ENCODE measurements at regions not wholly inside any gene's neighbourhood (a gene's known extent, or its start where the extent isn't known, plus 50 kb on each side); places are given as distances from the start of the nearest gene placed in this dataset.

DNA sequence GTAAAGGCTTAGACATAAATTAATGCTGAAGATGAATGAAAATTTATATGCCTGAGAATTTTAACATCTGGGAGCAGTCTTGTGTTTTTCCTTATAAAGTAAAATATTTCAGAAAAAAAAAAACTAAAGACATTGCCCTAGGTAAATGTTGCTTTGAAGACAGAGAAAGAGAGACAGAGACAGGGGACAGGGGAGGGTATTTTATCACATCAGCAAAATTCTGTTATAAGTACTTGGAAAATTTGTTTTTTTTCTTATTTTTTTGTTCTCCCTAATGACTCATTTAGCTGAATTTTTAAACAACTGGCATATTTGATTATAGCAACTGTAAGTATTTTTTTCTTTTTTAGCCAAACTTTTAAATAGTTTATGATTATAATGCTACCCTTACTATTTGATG lies 1540.6 kb upstream of the GBE1 start:
- TF ChIP-seq, protein P1, sequence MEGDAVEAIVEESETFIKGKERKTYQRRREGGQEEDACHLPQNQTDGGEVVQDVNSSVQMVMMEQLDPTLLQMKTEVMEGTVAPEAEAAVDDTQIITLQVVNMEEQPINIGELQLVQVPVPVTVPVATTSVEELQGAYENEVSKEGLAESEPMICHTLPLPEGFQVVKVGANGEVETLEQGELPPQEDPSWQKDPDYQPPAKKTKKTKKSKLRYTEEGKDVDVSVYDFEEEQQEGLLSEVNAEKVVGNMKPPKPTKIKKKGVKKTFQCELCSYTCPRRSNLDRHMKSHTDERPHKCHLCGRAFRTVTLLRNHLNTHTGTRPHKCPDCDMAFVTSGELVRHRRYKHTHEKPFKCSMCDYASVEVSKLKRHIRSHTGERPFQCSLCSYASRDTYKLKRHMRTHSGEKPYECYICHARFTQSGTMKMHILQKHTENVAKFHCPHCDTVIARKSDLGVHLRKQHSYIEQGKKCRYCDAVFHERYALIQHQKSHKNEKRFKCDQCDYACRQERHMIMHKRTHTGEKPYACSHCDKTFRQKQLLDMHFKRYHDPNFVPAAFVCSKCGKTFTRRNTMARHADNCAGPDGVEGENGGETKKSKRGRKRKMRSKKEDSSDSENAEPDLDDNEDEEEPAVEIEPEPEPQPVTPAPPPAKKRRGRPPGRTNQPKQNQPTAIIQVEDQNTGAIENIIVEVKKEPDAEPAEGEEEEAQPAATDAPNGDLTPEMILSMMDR (IDR thresholded peaks at IDR 0.05; ENCODE audit: insufficient read depth, low read length, severe bottlenecking), result no peak
- H3K36me3 ChIP-seq (ENCODE audit: control insufficient read depth, insufficient read depth, low read length), result no peaks in the 10 kb centered on the region
- FAIRE-seq, result no peak
- H3K27me3 ChIP-seq (ENCODE audit: control insufficient read depth, insufficient read depth, low read length), result no peaks in the 10 kb centered on the region
- no peak for DNase-seq (ENCODE audit: low read depth)
- no peak overlapping the region for H3K4me3 ChIP-seq (ENCODE audit: low read depth, low read length)

DNA sequence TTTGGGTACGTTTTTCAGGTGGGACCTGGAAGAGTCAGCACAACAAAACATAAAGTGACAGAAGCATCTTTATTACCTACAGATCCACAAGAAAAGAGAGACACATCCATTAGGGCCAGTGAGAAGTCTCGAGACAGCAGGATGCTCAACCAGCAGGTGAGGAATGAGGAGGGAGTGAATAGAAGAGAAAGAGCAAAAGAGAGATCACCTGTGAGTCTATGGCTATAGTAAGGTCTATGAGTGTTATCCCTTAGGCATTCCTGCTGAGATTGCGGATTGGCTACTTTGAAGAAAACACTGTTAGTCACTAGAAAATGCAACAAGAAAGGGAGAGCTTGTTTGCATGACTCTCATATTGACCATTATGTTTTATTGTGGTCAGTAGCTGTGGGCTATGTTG lies 1556.2 kb upstream of the GBE1 start:
- Histone ChIP-seq H3K4me3 (ENCODE audit: low read depth, low read length) (no peak overlapping the region), H3K36me3 (ENCODE audit: control insufficient read depth, insufficient read depth, low read length) (no peaks in the 10 kb centered on the region), H3K27me3 (ENCODE audit: control insufficient read depth, insufficient read depth, low read length) (no peaks in the 10 kb centered on the region)
- TF ChIP-seq, protein P1 (IDR thresholded peaks at IDR 0.05; ENCODE audit: insufficient read depth, low read length, severe bottlenecking), result no peak
- no peak for FAIRE-seq
- DNase-seq (ENCODE audit: low read depth), result peak; percentile 1

DNA sequence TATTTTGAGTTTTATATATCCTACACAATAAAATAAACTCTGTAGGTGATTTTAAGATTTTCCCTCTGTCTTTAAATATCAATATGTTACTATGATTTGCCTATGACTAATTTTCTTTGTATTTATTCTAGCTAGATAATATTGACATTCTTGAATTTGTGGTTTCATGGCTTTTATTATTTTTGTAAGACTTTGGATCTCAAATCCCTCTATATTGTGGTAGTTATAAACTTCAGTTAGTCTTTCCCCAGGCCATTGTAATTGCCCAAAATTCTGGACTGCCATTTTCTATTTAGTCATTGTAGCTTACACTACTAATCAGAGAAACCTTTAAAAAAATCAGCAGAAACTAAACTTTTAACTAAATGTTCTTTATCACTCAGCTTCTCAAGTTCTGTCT lies 1559.3 kb upstream of the GBE1 start:
- TF ChIP-seq, protein P1 (IDR thresholded peaks at IDR 0.05; ENCODE audit: insufficient read depth, low read length, severe bottlenecking), result no peak
- H3K36me3 ChIP-seq (ENCODE audit: control insufficient read depth, insufficient read depth, low read length), result no peaks in the 10 kb centered on the region
- H3K4me3 ChIP-seq (ENCODE audit: low read depth, low read length), result no peak overlapping the region
- H3K27me3 ChIP-seq (ENCODE audit: control insufficient read depth, insufficient read depth, low read length), result no peaks in the 10 kb centered on the region
- DNase-seq (ENCODE audit: low read depth) (no peak), FAIRE-seq (no peak)

DNA sequence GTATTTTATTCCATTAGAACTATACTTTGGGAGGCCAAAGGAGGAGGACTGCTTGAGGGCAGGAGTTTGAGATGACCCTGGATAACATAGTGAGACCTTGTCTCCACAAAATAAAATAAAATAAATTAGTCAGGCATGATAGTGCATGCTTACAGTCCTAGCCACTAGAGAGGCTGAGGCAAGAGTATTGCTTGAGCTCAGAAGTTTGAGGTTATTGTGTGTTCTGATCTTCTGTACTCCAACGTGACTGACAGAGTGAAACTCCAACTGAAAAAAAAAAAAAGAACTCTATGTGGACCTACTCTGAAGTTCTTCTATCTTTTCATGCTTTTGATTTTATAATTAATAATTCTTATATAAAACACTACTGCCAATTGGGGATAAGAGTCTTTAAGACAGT lies 1560.0 kb upstream of the GBE1 start:
- H3K27me3 ChIP-seq (ENCODE audit: control insufficient read depth, insufficient read depth, low read length), result no peaks in the 10 kb centered on the region

DNA sequence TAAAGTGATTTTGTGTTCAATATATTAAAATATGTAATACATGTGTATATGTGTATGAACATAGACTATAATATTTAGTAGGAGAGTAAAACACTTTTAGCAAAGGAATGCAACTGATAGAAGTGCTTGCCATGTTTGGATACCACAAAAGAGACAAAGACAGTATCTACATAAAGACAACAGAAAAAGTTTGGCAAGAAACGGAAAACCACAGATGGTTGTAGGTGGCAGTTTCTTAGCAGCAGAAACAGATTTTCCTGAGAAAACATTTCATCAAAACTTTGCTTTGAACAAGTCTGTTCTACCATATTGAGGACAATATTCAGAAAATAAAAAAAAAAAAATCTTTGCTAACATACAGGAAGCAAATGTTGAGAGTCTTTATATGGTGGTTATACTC lies 1560.4 kb upstream of the GBE1 start:
- H3K27me3 ChIP-seq (ENCODE audit: control insufficient read depth, insufficient read depth, low read length), result no peaks in the 10 kb centered on the region
- no peaks in the 10 kb centered on the region for H3K36me3 ChIP-seq (ENCODE audit: control insufficient read depth, insufficient read depth, low read length)
- DNase-seq (ENCODE audit: low read depth) (no peak), FAIRE-seq (no peak)
- TF ChIP-seq, protein P1 (IDR thresholded peaks at IDR 0.05; ENCODE audit: insufficient read depth, low read length, severe bottlenecking), result no peak
- H3K4me3 ChIP-seq (ENCODE audit: low read depth, low read length), result no peak overlapping the region

More for the DNA sequence above, 1560.0 kb upstream of the GBE1 start:
- DNase-seq (ENCODE audit: low read depth), result no peak
- FAIRE-seq, result no peak
- TF ChIP-seq, protein P1 (IDR thresholded peaks at IDR 0.05; ENCODE audit: insufficient read depth, low read length, severe bottlenecking), result no peak
- Histone ChIP-seq H3K4me3 (ENCODE audit: low read depth, low read length) (no peak overlapping the region), H3K36me3 (ENCODE audit: control insufficient read depth, insufficient read depth, low read length) (no peaks in the 10 kb centered on the region)

DNA sequence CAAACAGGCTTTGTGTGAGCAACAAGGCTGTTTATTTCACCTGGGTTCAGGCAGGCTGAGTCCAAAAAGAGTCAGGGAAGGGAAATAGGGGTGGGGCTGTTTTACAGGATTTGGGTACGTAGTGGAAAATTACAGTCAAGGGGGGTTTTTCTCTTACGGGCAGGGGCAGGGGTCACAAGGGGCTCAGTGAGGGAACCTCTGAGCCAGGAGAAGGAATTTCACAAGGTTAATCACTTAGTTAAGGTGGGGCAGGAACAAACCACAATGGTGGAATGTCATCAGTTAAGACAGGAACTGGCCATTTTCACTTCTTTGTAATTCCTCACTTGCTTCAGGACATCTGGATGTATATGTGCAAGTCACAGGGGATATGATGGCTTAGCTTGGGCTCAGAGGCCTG lies 1592.8 kb upstream of the GBE1 start:
- no peak overlapping the region for H3K4me3 ChIP-seq (ENCODE audit: low read depth, low read length)
- no peak for DNase-seq (ENCODE audit: low read depth)
- TF ChIP-seq, protein P1 (IDR thresholded peaks at IDR 0.05; ENCODE audit: insufficient read depth, low read length, severe bottlenecking), result no peak
- H3K27me3 ChIP-seq (ENCODE audit: control insufficient read depth, insufficient read depth, low read length), result no peaks in the 10 kb centered on the region
- H3K36me3 ChIP-seq (ENCODE audit: control insufficient read depth, insufficient read depth, low read length), result no peaks in the 10 kb centered on the region
- FAIRE-seq, result no peak
